ENCODE measurements at regions not wholly inside any gene's neighbourhood (a gene's known extent, or its start where the extent isn't known, plus 50 kb on each side); places are given as distances from the start of the nearest gene placed in this dataset.

DNA sequence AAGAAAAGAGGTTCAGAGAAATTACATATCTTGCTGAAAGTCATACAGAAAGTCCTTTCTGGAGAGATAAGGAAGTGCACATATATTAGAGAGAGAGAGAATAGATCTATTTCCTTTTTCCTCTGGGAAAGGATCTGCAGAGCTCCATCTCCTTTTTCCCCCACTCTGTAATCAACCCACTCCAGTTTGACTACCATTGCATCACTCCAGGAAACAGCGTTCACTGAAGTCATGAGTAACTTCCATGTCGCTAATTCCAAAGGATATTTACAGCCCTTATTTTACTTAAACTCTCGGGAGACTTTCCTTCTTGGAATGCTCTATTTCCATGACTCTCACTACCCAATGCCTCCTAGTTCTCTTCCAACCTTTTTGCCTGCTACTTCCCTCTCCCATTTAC lies 72.5 kb upstream of the PARP11 start:
- no peak for TF ChIP-seq TARDBP (IDR thresholded peaks at IDR 0.05)
- no peak for TF ChIP-seq SP1 (IDR thresholded peaks at IDR 0.05)
- TF ChIP-seq FOXK2 (IDR thresholded peaks at IDR 0.05) = no peak

Measured in HEK293T (cell line).